Keratinocyte (primary cell): ENCODE measurements at regions not wholly inside any gene's neighbourhood (a gene's known extent, or its start where the extent isn't known, plus 50 kb on each side); places are given as distances from the start of the nearest gene placed in this dataset.

Experiments
- DNase-seq: peaks from one replicate; pipeline ENCODE4 v3.0.0-alpha.2; 2011; ENCODE audit warnings: low read depth, missing footprints, low spot score
- FAIRE-seq: peaks from 2 replicates; lab custom pipeline; 2011; peaks lifted over from hg19 to GRCh38; lab: Jason Lieb, UNC
- H2AFZ ChIP-seq: 2 replicates; pipeline ENCODE4 v1.6.0; 2012; ENCODE audit warnings: low read length, control low read depth, inconsistent platforms; ENCODE audit not compliant: control insufficient read depth
- H3K27ac ChIP-seq: 2 replicates; pipeline ENCODE4 v1.5.1; 2011; ENCODE audit warnings: low read length; ENCODE audit not compliant: control insufficient read depth, insufficient read depth
- H3K27me3 ChIP-seq: 3 replicates; pipeline ENCODE4 v1.6.0; 2011; ENCODE audit warnings: low read length; ENCODE audit not compliant: control insufficient read depth, insufficient read depth; ENCODE audit errors: extremely low read depth
- H3K36me3 ChIP-seq, 2 experiments: 2 replicates in 1 of 2; 3 replicates in 1 of 2; pipeline ENCODE4 v1.5.1; 2011; ENCODE audit warnings: low read length in 2 of 2, mild to moderate bottlenecking in 1 of 2; ENCODE audit not compliant: control insufficient read depth in 2 of 2, insufficient read depth in 2 of 2; ENCODE audit errors: extremely low read depth in 1 of 2
- H3K4me1 ChIP-seq: 3 replicates; pipeline ENCODE4 v1.5.1; 2011; ENCODE audit warnings: low read length; ENCODE audit not compliant: control insufficient read depth, insufficient read depth; ENCODE audit errors: extremely low read depth
- H3K4me2 ChIP-seq: 3 replicates; pipeline ENCODE4 v1.6.0; 2011; ENCODE audit warnings: low read depth, low read length; ENCODE audit not compliant: control insufficient read depth, insufficient read depth; ENCODE audit errors: extremely low read depth
- H3K4me3 ChIP-seq, 3 experiments: fragments of 200-600 bp in 1 of 3; sonication (generic) in 1 of 3; 2 replicates in 2 of 3; 3 replicates in 1 of 3; pipeline ENCODE4 v1.5.1; 2011 to 2016; ENCODE audit warnings: low read length in 3 of 3, mild to moderate bottlenecking in 3 of 3, control low read depth in 2 of 3, inconsistent platforms in 1 of 3, low read depth in 1 of 3, mixed read lengths in 1 of 3, mixed run types in 1 of 3, moderate library complexity in 1 of 3; ENCODE audit not compliant: control insufficient read depth in 2 of 3, insufficient read depth in 2 of 3; ENCODE audit errors: extremely low read depth in 1 of 3
- H3K79me2 ChIP-seq: 2 replicates; pipeline ENCODE4 v1.6.0; 2012; ENCODE audit warnings: low read length; ENCODE audit not compliant: control insufficient read depth, insufficient read depth
- H3K9ac ChIP-seq: 3 replicates; pipeline ENCODE4 v1.6.0; 2011; ENCODE audit warnings: low read length; ENCODE audit not compliant: control insufficient read depth, insufficient read depth; ENCODE audit errors: extremely low read depth
- H3K9me1 ChIP-seq: 3 replicates; pipeline ENCODE4 v1.6.0; 2011; ENCODE audit warnings: low read length; ENCODE audit not compliant: control insufficient read depth, insufficient read depth; ENCODE audit errors: extremely low read depth
- H3K9me3 ChIP-seq: 2 replicates; pipeline ENCODE4 v1.5.1; 2012; ENCODE audit warnings: low read depth, low read length; ENCODE audit not compliant: control insufficient read depth
- H4K20me1 ChIP-seq: 3 replicates; pipeline ENCODE4 v1.6.0; 2011; ENCODE audit warnings: low read length; ENCODE audit not compliant: control insufficient read depth, insufficient read depth; ENCODE audit errors: extremely low read depth
- CTCF ChIP-seq, 3 experiments: IDR thresholded peaks in 1 of 3; conservative IDR thresholded peaks in 1 of 3; optimal IDR thresholded peaks in 1 of 3; 2 replicates in 2 of 3; 3 replicates in 1 of 3; pipeline versions ENCODE3 to v1.5.1; 2011; ENCODE audit warnings: low read length in 3 of 3, mild to moderate bottlenecking in 3 of 3, moderate library complexity in 2 of 3, control low read depth in 1 of 3, inconsistent platforms in 1 of 3; ENCODE audit not compliant: insufficient read depth in 2 of 3; ENCODE audit errors: extremely low read depth in 1 of 3
- EZH2 ChIP-seq: IDR thresholded peaks from one replicate; pipeline ENCODE4 v1.6.1; 2012; ENCODE audit warnings: inconsistent platforms, mild to moderate bottlenecking, low read length, moderate library complexity
- dilution Hi-C: fragments of 300-500 bp; cut with MboI; formaldehyde crosslinking; loops from one replicate; pipeline ENCODE4 v1.7.0; 2020; ENCODE audit warnings: low sequenced_read_pairs; ENCODE audit not compliant: extremely low pct_ligation_motif_present

GRCh38 chr11:119489087-119489486 is 66.1 kb upstream of the THY1 start:
- dilution Hi-C loops = no loop called here
- no peaks in the 10 kb centered on the region for H4K20me1 ChIP-seq

GRCh38 chr11:119488256-119488995 is 65.5 kb upstream of the THY1 start:
- H4K20me1 ChIP-seq = no peaks in the 10 kb centered on the region
- H3K9me3 ChIP-seq = no peaks in the 10 kb centered on the region
- H2AFZ ChIP-seq = no peak overlapping the region
- no peak overlapping the region for H3K4me2 ChIP-seq
- no peak for TF ChIP-seq EZH2
- TF ChIP-seq CTCF (optimal IDR thresholded peaks at IDR 0.05 in 1 of 3, IDR thresholded peaks at IDR 0.05 in 1 of 3, conservative IDR thresholded peaks at IDR 0.05 in 1 of 3; ENCODE audit: extremely low read depth in 1 of 3, insufficient read depth in 2 of 3, low read length in 3 of 3) = no peak
- FAIRE-seq = no peak
- H3K27ac ChIP-seq = no peak overlapping the region
- no peaks in the 10 kb centered on the region for H3K36me3 ChIP-seq
- dilution Hi-C loops = no loop called here
- no peak overlapping the region for H3K9ac ChIP-seq
- no peak overlapping the region for H3K4me3 ChIP-seq
- H3K79me2 ChIP-seq = no peaks in the 10 kb centered on the region
- no peak for DNase-seq
- peaks cover 8% of the 10 kb centered on the region for H3K27me3 ChIP-seq
- no peaks in the 10 kb centered on the region for H3K9me1 ChIP-seq
- no peaks in the 10 kb centered on the region for H3K4me1 ChIP-seq

More at GRCh38 chr11:119489087-119489486, 66.1 kb upstream of the THY1 start:
- Histone ChIP-seq H3K27ac (no peak overlapping the region), H3K4me3 (no peak overlapping the region), H3K4me1 (no peaks in the 10 kb centered on the region), H3K79me2 (no peaks in the 10 kb centered on the region), H3K27me3 (peaks cover 8% of the 10 kb centered on the region), H3K9me1 (no peaks in the 10 kb centered on the region), H2AFZ (no peak overlapping the region), H3K36me3 (no peaks in the 10 kb centered on the region), H3K9me3 (no peaks in the 10 kb centered on the region), H3K4me2 (no peak overlapping the region), H3K9ac (no peak overlapping the region)
- TF ChIP-seq CTCF (optimal IDR thresholded peaks at IDR 0.05 in 1 of 3, IDR thresholded peaks at IDR 0.05 in 1 of 3, conservative IDR thresholded peaks at IDR 0.05 in 1 of 3; ENCODE audit: extremely low read depth in 1 of 3, insufficient read depth in 2 of 3, low read length in 3 of 3) = no peak
- no peak for TF ChIP-seq EZH2
- FAIRE-seq (no peak), DNase-seq (no peak)
